ENCODE measurements at regions not wholly inside any gene's neighbourhood (a gene's known extent, or its start where the extent isn't known, plus 50 kb on each side); places are given as distances from the start of the nearest gene placed in this dataset.

DNA sequence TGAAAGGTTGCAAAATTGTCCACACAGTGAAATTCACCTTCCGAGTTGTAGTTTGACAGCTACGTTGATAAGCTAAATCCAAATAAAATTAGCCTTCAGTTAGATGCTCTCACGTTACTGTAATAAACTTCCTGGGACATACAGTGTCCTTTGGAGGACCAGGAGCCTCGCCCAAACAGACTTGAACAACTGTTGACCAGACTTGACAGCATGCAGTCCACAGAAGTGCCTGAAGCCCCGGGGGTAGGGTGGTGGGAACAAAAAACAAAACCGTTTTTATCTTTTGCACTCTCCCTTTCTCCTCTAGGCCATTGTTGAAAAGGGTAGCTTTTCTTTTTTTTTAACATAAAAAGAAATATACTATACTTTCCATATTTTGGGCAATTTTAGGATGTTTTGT, 172.8 kb upstream of the SAMSN1 start:
- no peaks in the 10 kb centered on the region for H3K27me3 Mint-ChIP-seq
- H3K36me3 Mint-ChIP-seq (ENCODE audit: low read depth), result no peaks in the 10 kb centered on the region
- H3K4me3 Mint-ChIP-seq, result no peak overlapping the region
- no peak for DNase-seq
- H3K27ac Mint-ChIP-seq, result no peak overlapping the region
- no peaks in the 10 kb centered on the region for H3K9me3 Mint-ChIP-seq
- peaks cover 3% of the 10 kb centered on the region for H3K4me1 Mint-ChIP-seq (ENCODE audit: low read depth)

DNA sequence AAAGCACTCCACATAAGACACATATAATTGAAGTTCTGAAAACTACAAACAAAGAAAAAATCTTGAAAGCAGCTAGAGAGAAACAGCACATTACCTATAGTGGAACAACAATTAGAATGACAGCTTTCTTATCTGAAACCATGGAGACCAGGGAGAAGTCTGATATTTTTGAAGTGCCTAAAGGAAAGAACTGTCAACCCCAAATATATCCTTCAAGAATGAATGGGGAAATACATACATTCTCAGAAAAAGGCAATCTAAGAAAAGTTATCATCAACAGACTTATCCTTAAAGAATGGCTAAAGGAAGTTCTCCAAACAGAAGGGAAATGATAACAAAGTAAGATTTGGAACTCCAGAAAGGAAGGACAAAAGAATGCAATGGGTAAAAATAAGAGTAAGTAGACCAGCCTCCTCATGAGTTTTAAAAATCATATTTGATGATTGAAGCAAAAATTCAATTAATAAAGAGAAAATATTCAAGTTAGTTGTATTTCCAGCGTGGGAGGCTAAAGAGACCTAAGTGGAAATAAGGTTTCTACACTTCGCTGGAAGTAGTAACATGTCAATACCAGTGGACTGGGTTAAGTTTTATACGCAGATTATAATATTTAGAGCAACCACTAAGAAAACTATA, 170.8 kb upstream of the SAMSN1 start:
- Mint-ChIP-seq H3K27me3 (no peaks in the 10 kb centered on the region), H3K27ac (no peak overlapping the region), H3K36me3 (ENCODE audit: low read depth) (no peaks in the 10 kb centered on the region), H3K4me3 (no peak overlapping the region), H3K9me3 (peaks cover 12% of the 10 kb centered on the region), H3K4me1 (ENCODE audit: low read depth) (peaks cover 3% of the 10 kb centered on the region)
- no peak for DNase-seq

DNA sequence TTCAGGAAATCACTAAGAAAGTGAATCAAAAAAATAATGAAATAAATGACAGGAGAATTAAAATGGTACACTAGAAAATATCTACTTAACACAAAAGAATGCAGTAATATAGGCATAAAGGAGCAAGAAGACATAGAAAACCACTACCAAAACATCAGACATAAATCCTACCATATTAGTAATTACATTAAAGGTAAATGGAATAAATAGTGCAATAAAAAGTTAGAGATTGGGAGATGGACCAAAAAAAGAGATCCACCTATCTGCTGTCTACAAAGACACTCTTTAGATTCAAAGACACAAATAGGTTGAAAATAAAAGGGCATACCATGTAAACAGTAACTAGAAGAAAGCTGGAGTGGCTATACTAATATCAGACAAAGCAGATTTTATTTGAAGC, 167.0 kb upstream of the SAMSN1 start:
- peaks cover 18% of the 10 kb centered on the region for H3K9me3 Mint-ChIP-seq
- no peak for DNase-seq
- no peaks in the 10 kb centered on the region for H3K4me1 Mint-ChIP-seq (ENCODE audit: low read depth)
- H3K4me3 Mint-ChIP-seq, result no peak overlapping the region
- H3K36me3 Mint-ChIP-seq (ENCODE audit: low read depth), result no peaks in the 10 kb centered on the region
- H3K27ac Mint-ChIP-seq, result no peak overlapping the region
- no peaks in the 10 kb centered on the region for H3K27me3 Mint-ChIP-seq

DNA sequence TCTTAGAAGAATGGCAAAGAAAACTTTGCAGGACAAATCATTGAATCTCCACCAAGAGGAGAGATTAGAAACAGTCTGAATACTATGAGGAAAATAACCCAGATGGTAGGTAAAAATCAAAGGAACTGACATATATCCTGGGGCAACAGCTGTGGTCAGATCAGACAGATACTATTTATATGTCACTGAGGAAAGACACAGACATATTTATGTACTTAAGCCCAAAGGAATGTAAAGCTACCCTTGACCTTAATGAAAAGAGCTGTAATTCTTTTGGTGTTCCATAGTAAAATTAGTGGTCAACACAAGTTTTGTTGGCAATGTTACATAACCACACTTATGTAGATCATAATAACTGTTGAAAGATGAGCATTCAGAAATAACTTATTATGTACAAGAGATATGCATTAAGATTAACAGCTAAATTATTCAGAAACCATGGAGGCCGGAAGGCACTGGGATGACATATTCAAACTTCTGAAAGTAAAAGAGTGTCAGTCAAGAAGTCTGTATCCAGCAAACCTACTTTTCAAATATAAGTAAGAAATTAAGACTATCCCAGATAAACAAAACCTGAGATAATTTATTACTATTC, 166.1 kb upstream of the SAMSN1 start:
- Mint-ChIP-seq H3K9me3 (peaks cover 18% of the 10 kb centered on the region), H3K36me3 (ENCODE audit: low read depth) (no peaks in the 10 kb centered on the region), H3K27me3 (no peaks in the 10 kb centered on the region), H3K27ac (no peak overlapping the region), H3K4me3 (no peak overlapping the region), H3K4me1 (ENCODE audit: low read depth) (no peaks in the 10 kb centered on the region)
- DNase-seq, result no peak

DNA sequence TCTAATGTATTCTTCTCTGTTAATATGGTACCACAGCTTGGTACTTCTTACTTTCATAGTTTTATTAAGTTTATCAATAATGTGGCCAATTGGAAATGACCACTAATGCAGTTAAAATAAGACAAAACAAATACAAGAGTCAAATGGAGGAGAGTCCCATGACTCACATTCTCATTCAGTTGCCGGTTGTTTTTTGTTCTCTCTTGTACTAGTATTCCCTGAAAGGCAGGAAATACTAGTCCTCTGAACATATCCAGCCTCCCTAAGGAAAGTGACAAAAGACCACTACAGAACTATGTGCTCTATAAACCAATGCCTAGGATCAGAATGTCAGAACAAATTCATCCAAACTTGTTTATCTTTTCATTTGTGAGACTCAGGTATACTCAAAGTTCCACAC, 165.2 kb upstream of the SAMSN1 start:
- Mint-ChIP-seq H3K36me3 (ENCODE audit: low read depth) (no peaks in the 10 kb centered on the region), H3K4me3 (no peak overlapping the region), H3K27me3 (no peaks in the 10 kb centered on the region), H3K9me3 (peaks cover 18% of the 10 kb centered on the region), H3K27ac (no peak overlapping the region), H3K4me1 (ENCODE audit: low read depth) (no peaks in the 10 kb centered on the region)
- DNase-seq, result no peak

DNA sequence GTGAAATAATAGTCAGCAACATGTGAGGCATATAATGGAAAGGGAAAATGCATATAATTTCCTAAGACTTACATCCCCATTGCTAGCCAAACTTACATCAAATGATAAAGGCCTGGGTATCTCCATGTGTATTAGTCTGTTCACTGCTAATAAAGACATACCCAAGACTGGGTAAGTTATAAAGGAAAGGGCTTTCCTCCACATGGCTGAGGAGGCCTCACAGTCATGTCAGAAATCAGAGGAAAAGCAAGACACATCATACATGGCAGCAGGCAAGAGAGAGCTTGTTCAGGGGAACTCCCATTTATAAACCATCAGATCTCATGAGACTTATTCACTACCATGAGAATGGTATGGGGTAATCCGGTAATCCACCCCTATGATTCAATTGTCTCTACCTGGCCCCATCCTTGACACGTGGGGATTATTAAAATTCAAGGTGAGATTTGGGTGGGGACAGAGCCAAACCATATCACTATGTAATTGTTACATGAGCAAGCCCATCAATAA, 161.5 kb upstream of the SAMSN1 start:
- Mint-ChIP-seq H3K4me3 (no peak overlapping the region), H3K4me1 (ENCODE audit: low read depth) (no peaks in the 10 kb centered on the region), H3K27ac (no peak overlapping the region), H3K27me3 (no peaks in the 10 kb centered on the region), H3K36me3 (ENCODE audit: low read depth) (no peaks in the 10 kb centered on the region), H3K9me3 (peaks cover 13% of the 10 kb centered on the region)
- DNase-seq, result no peak

DNA sequence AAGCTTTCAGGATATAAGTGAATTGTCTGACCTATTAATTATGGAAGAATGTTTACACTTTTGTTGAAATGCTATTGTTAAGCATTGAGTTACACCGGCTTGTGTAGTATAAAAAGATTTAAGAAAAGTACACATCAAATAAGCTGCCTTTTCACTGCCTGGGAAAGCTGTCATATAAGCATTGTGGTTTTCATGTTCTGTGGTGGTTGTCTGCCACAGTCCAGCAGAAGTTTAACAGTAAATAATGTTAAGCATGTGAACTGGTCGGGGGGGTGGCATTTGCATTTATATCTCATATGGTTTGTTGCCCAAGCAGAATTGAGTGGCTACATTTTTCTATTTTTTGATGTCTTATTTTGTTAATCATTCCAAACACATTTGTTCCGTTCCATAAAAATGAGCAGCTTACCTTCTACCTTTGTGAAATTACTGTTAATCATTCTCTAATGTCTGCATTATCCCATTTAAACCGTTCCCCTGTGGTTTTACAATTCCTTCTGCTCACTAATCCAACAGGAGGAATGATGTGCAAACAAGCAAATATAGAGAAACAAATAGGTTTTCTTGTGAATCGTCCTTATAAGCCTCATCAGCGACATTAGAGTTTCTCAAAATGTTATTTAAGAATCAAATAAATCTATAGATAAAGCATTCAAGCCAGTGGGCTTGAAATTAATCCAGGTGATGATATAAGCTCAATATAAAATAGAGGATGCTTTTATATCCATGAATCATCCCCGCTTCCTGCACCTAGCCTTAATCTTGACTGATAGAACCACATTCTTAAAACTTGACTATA, 160.8 kb upstream of the SAMSN1 start:
- no peak overlapping the region for H3K4me3 Mint-ChIP-seq

DNA sequence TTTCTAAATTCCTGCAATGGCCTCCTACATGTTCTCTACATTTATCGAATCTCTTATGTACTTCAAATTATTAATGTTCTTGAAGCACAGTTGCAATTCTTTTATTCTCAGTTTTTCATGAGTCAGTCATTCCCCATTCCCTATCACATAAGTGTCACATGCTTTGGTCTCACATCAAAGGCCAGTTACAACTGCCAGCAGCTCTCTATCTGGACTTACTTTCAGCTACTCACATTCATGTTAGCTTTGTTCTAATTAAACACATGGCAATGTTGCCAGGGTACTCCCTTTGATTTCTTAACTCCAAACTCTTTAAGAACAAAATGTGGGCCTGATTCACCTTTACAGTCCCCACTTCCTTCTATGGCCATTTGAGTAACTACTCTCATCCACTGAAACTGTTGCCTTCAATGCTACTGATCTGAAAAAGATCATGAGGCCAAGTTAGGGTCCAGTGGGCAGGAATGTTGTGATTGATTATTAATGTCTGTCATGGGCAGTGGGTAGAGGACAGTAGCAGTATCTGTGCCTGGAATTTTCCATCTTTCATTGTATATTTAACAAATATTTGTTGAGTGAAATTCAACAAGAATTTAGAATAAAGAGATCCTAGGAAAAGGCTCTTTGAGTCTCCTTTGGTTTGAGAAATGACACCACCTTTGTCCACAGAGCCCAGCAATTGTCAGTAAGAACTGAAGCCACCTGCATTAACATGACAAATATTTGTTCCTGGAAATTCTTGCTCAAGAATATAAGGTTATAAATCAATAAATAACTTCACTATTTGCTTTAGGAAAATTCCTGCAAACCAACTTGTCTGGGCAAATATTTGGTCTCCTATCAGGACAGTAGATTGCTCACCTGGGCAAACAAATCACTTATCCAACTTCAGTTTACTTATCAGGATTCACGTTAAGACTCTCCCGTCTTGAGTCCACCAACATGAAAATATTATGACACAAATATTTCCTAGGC, 153.6 kb upstream of the SAMSN1 start:
- Mint-ChIP-seq H3K27ac (no peak overlapping the region), H3K4me1 (ENCODE audit: low read depth) (peaks cover 3% of the 10 kb centered on the region), H3K27me3 (no peaks in the 10 kb centered on the region), H3K9me3 (no peaks in the 10 kb centered on the region), H3K4me3 (no peak overlapping the region), H3K36me3 (ENCODE audit: low read depth) (no peaks in the 10 kb centered on the region)
- no peak for DNase-seq

More for the DNA sequence above, 160.8 kb upstream of the SAMSN1 start:
- Mint-ChIP-seq H3K27ac (no peak overlapping the region), H3K36me3 (ENCODE audit: low read depth) (no peaks in the 10 kb centered on the region), H3K27me3 (no peaks in the 10 kb centered on the region), H3K9me3 (peaks cover 6% of the 10 kb centered on the region), H3K4me1 (ENCODE audit: low read depth) (no peaks in the 10 kb centered on the region)
- DNase-seq, result no peak

DNA sequence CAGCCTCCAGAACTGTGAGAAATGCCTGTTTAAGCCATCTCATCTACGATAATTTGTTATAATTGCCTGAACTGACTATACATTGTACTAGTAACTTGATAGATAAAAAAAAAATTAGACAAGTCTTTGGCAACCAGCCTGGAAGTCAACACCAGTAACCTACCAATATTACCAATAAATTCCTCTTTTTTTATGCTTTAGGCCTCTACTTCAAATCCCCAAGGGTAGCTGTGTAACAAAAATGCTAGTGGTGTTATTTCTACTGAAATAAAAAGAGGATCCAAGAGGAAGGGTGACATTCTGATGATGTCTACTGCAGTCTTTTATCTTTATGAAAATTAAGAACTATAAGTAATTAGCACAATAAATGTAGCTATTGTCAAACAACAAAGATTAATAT, 151.7 kb upstream of the SAMSN1 start:
- Mint-ChIP-seq H3K36me3 (ENCODE audit: low read depth) (no peaks in the 10 kb centered on the region), H3K4me3 (no peak overlapping the region), H3K27ac (no peak overlapping the region), H3K9me3 (no peaks in the 10 kb centered on the region), H3K4me1 (ENCODE audit: low read depth) (peaks cover 3% of the 10 kb centered on the region), H3K27me3 (no peaks in the 10 kb centered on the region)
- no peak for DNase-seq

DNA sequence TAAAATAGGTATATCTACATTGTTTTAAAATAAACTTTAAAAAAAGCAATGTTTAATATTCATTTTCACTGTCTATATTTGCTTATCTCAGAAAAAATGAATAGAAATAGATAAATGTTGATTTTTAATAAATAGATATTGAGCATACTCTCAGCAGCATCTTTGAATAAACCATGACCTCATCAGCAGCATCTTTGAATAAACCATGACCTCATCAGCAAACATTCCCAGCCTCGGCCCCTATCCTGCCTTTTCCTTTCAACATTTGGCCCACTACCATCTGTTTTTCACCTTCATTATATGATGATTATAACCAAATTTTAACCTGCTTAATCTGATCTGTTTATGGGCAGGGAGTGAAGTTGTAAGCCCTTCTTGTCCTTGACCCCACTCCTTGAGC, 148.7 kb upstream of the SAMSN1 start:
- no peaks in the 10 kb centered on the region for H3K27me3 Mint-ChIP-seq
- DNase-seq, result no peak
- no peak overlapping the region for H3K4me3 Mint-ChIP-seq
- H3K4me1 Mint-ChIP-seq (ENCODE audit: low read depth), result peaks cover 18% of the 10 kb centered on the region
- H3K9me3 Mint-ChIP-seq, result peaks cover 2% of the 10 kb centered on the region
- no peak overlapping the region for H3K27ac Mint-ChIP-seq
- H3K36me3 Mint-ChIP-seq (ENCODE audit: low read depth), result no peaks in the 10 kb centered on the region

DNA sequence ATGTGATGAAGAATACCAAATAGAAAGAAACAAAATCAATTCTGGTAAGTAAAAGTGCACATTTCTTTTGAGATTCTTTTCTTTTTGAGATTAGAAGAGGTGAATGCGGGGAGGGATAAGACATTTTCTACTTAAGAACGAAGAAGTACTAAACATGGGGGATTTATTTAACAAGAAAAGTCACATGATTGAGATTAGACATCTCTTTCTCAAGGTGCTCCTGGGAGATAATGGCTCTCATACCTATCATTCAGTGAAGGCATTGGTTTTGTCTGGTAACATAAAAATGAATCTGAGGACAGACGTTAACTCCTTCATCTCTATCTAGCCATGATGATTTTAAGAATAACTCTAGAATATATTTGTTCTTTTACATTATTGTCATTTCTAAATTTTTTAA, 147.9 kb upstream of the SAMSN1 start:
- peaks cover 9% of the 10 kb centered on the region for H3K9me3 Mint-ChIP-seq
- no peak overlapping the region for H3K4me3 Mint-ChIP-seq
- H3K27ac Mint-ChIP-seq, result no peak overlapping the region
- peaks cover 16% of the 10 kb centered on the region for H3K4me1 Mint-ChIP-seq (ENCODE audit: low read depth)
- H3K36me3 Mint-ChIP-seq (ENCODE audit: low read depth), result no peaks in the 10 kb centered on the region
- DNase-seq, result no peak
- no peaks in the 10 kb centered on the region for H3K27me3 Mint-ChIP-seq

DNA sequence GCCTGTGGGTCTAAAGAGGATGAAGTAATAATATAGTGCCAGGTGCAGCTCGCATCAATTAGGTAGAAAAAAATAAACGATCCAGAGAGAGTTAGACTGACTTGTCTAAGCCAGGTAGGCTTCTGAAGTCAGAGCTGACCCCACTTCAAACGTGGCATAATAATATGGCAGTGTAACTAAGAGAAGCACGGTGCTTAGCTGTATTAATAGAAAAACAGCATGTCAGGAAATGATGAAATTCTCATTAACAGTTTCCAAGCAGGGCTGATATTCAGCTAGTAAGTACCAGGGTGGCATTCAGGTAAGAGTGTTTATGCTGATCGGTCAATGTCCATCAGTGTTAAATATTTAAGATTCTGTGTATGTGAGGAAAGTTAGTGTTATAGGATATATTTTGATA, 145.8 kb upstream of the SAMSN1 start:
- DNase-seq, result no peak
- H3K36me3 Mint-ChIP-seq (ENCODE audit: low read depth), result no peaks in the 10 kb centered on the region

DNA sequence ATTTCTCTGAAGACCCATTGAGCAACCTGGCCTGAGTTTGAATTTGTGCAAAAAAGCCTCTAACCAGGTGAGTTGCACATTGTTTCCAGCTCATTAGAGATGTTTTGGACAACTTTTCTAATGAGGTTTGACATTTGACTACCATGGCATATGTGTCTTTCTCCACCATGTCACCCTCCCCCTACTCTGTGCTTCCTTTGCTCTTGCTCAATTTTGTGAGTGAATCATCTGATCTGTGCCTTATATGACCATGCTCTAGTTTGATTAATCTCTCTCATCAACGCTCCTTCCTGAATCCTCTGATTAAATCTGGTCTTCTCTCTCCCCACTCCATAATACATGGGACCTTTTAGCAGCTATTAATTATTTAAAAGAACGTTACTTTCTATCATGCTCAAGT, 144.8 kb upstream of the SAMSN1 start:
- H3K9me3 Mint-ChIP-seq, result peaks cover 9% of the 10 kb centered on the region
- no peak overlapping the region for H3K27ac Mint-ChIP-seq
- no peak for DNase-seq
- H3K4me1 Mint-ChIP-seq (ENCODE audit: low read depth), result peaks cover 40% of the 10 kb centered on the region
- H3K27me3 Mint-ChIP-seq, result no peaks in the 10 kb centered on the region
- no peaks in the 10 kb centered on the region for H3K36me3 Mint-ChIP-seq (ENCODE audit: low read depth)
- no peak overlapping the region for H3K4me3 Mint-ChIP-seq

More for the DNA sequence above, 145.8 kb upstream of the SAMSN1 start:
- Mint-ChIP-seq H3K27ac (peak overlapping the region; percentile 46), H3K4me1 (ENCODE audit: low read depth) (peaks cover 32% of the 10 kb centered on the region), H3K27me3 (no peaks in the 10 kb centered on the region), H3K9me3 (peaks cover 9% of the 10 kb centered on the region), H3K4me3 (no peak overlapping the region)

DNA sequence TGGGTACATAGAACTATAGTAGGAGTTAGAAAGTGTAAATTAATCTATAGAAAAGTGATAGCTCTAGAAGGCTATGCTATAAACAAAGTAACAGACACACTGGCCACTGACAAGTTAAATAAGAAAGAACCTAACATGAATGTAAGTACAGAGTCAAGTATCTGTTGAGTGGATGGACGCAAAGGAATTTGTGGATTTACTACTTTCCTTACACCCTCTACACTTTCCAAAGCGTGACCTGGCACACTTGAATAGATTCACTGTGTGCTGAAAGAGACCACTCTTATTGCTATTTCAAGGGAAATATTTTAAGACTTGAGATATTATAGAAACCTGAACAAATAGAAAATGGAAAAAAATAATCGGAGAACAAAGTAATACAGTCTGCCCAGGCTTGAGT, 142.8 kb upstream of the SAMSN1 start:
- H3K27ac Mint-ChIP-seq, result no peak overlapping the region
- H3K27me3 Mint-ChIP-seq, result no peaks in the 10 kb centered on the region
- no peak for DNase-seq
- peaks cover 47% of the 10 kb centered on the region for H3K4me1 Mint-ChIP-seq (ENCODE audit: low read depth)
- no peak overlapping the region for H3K4me3 Mint-ChIP-seq
- H3K9me3 Mint-ChIP-seq, result peaks cover 9% of the 10 kb centered on the region
- H3K36me3 Mint-ChIP-seq (ENCODE audit: low read depth), result no peaks in the 10 kb centered on the region

Data from activated T-cell treated with anti-CD3 and anti-CD28 coated beads, Interleukin-2, amount 50 U/mL, for 24 hours (primary cell).